ENCODE measurements at regions not wholly inside any gene's neighbourhood (a gene's known extent, or its start where the extent isn't known, plus 50 kb on each side); places are given as distances from the start of the nearest gene placed in this dataset.

GRCh38 chrX:20498851-20499635, 232.3 kb upstream of the RPS6KA3 start:
- ChIA-PET POLR2A (no interaction called here), CTCF (no interaction called here), RAD21 (ENCODE audit: low non-redundant PET in 1 of 2, low total read pairs in 2 of 2, uncharacterized antibody in 2 of 2, unreplicated experiment in 2 of 2) (no interaction called here)
- no peaks in the 10 kb centered on the region for H3K36me3 ChIP-seq (ENCODE audit: control insufficient read depth in 1 of 2, insufficient read depth in 2 of 2, low read length in 2 of 2)
- no peak overlapping the region for H3K27ac ChIP-seq (ENCODE audit: low read depth, low read length)
- no peaks in the 10 kb centered on the region for H3K4me1 ChIP-seq (ENCODE audit: control insufficient read depth in 1 of 2, insufficient read depth in 2 of 2, low read length in 2 of 2)
- TF ChIP-seq SRF (IDR thresholded peaks at IDR 0.05; ENCODE audit: low read depth) (no peak), JUND (IDR thresholded peaks at IDR 0.05) (no peak), SIN3A (IDR thresholded peaks at IDR 0.05; ENCODE audit: low read depth) (no peak), REST (IDR thresholded peaks at IDR 0.05; ENCODE audit: low read depth) (no peak), EGR1 (IDR thresholded peaks at IDR 0.05; ENCODE audit: low read depth) (no peak), EZH2 (IDR thresholded peaks at IDR 0.05) (no peak)
- TF ChIP-seq, protein P1, sequence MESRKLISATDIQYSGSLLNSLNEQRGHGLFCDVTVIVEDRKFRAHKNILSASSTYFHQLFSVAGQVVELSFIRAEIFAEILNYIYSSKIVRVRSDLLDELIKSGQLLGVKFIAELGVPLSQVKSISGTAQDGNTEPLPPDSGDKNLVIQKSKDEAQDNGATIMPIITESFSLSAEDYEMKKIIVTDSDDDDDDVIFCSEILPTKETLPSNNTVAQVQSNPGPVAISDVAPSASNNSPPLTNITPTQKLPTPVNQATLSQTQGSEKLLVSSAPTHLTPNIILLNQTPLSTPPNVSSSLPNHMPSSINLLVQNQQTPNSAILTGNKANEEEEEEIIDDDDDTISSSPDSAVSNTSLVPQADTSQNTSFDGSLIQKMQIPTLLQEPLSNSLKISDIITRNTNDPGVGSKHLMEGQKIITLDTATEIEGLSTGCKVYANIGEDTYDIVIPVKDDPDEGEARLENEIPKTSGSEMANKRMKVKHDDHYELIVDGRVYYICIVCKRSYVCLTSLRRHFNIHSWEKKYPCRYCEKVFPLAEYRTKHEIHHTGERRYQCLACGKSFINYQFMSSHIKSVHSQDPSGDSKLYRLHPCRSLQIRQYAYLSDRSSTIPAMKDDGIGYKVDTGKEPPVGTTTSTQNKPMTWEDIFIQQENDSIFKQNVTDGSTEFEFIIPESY (IDR thresholded peaks at IDR 0.05; ENCODE audit: extremely low read depth, insufficient replicate concordance, low read length), result no peak
- TF ChIP-seq, protein P2, sequence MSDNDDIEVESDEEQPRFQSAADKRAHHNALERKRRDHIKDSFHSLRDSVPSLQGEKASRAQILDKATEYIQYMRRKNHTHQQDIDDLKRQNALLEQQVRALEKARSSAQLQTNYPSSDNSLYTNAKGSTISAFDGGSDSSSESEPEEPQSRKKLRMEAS (IDR thresholded peaks at IDR 0.05), result no peak
- no peaks in the 10 kb centered on the region for H4K20me1 ChIP-seq (ENCODE audit: insufficient read depth)
- H3K9me2 ChIP-seq (ENCODE audit: insufficient read depth), result no peaks in the 10 kb centered on the region
- DNase-seq (ENCODE audit: low read depth, low spot score), result no peak
- H2AFZ ChIP-seq (ENCODE audit: low read depth, low read length, poor library complexity, severe bottlenecking), result no peak overlapping the region
- H3K4me2 ChIP-seq (ENCODE audit: low read length), result no peak overlapping the region
- BruUV-seq (replicated peaks), result no TSS peak
- intact Hi-C loops (cut with micrococcal nuclease), result no loop called here
- H3K79me2 ChIP-seq (ENCODE audit: insufficient read depth, low read length), result no peaks in the 10 kb centered on the region
- ATAC-seq, result no peak
- H3K9ac ChIP-seq (ENCODE audit: low read length), result no peak overlapping the region
- no peak overlapping the region for H3K4me3 ChIP-seq (replicated peaks in 1 of 2; ENCODE audit: low read depth in 1 of 2, low read length in 2 of 2)
- H3K27me3 ChIP-seq (ENCODE audit: insufficient read depth, low read length), result no peaks in the 10 kb centered on the region
- no peaks in the 10 kb centered on the region for H3K9me3 ChIP-seq (ENCODE audit: control insufficient read depth in 1 of 2, insufficient read depth in 1 of 2, low read depth in 1 of 2, low read length in 2 of 2)
